ENCODE measurements at regions not wholly inside any gene's neighbourhood (a gene's known extent, or its start where the extent isn't known, plus 50 kb on each side); places are given as distances from the start of the nearest gene placed in this dataset.
"Not testable (repeated sequence)": the region's sequence is repeated elsewhere in the genome, so short reads cannot be mapped to it uniquely, and the experiment has no call there.

- Histone ChIP-seq H3F3A (ENCODE audit: insufficient read depth) (no peaks in the 10 kb centered on the region), H3K27me3 (ENCODE audit: low read length) (no peaks in the 10 kb centered on the region), H4K20me1 (ENCODE audit: low read depth, low read length) (no peaks in the 10 kb centered on the region), H3K4me2 (ENCODE audit: low read depth, low read length, poor library complexity, severe bottlenecking) (no peak overlapping the region), H3K9ac (ENCODE audit: low read length) (no peak overlapping the region), H3K9me3 (ENCODE audit: insufficient read depth, low read length) (no peaks in the 10 kb centered on the region), H3K79me2 (ENCODE audit: insufficient read depth, low read length) (no peaks in the 10 kb centered on the region), H2AFZ (ENCODE audit: low read depth, low read length, severe bottlenecking) (no peak overlapping the region), H3K36me3 (ENCODE audit: low read length) (no peaks in the 10 kb centered on the region), H3K4me3 (ENCODE audit: insufficient read depth, low read length, poor library complexity, severe bottlenecking) (no peak overlapping the region), H3K27ac (ENCODE audit: low read depth, low read length) (no peak overlapping the region), H3K9me2 (replicated peaks; ENCODE audit: insufficient read depth, low read length) (no peaks in the 10 kb centered on the region)
- TF ChIP-seq EZH2phosphoT487 (conservative IDR thresholded peaks at IDR 0.05; ENCODE audit: low read length) (no peak), CTCF (IDR thresholded peaks at IDR 0.05; ENCODE audit: insufficient read depth, low read length, poor library complexity, severe bottlenecking) (no peak)
Observed at GRCh38 chr10:89992575-89992974, 291.2 kb downstream of the KIF20B start.

GRCh38 chr10:90007226-90007625 is 305.8 kb downstream of the KIF20B start:
- H3K4me3 ChIP-seq (ENCODE audit: insufficient read depth, low read length, poor library complexity, severe bottlenecking): no peak overlapping the region
- H4K20me1 ChIP-seq (ENCODE audit: low read depth, low read length): no peaks in the 10 kb centered on the region
- H3K9me3 ChIP-seq (ENCODE audit: insufficient read depth, low read length): no peaks in the 10 kb centered on the region
- no peak for TF ChIP-seq EZH2phosphoT487 (conservative IDR thresholded peaks at IDR 0.05; ENCODE audit: low read length)
- no peak for TF ChIP-seq CTCF (IDR thresholded peaks at IDR 0.05; ENCODE audit: insufficient read depth, low read length, poor library complexity, severe bottlenecking)
- H2AFZ ChIP-seq (ENCODE audit: low read depth, low read length, severe bottlenecking): no peak overlapping the region
- no peak overlapping the region for H3K4me2 ChIP-seq (ENCODE audit: low read depth, low read length, poor library complexity, severe bottlenecking)
- no peaks in the 10 kb centered on the region for H3K9me2 ChIP-seq (replicated peaks; ENCODE audit: insufficient read depth, low read length)
- H3K27me3 ChIP-seq (ENCODE audit: low read length): no peaks in the 10 kb centered on the region
- H3K36me3 ChIP-seq (ENCODE audit: low read length): no peaks in the 10 kb centered on the region
- no peaks in the 10 kb centered on the region for H3K79me2 ChIP-seq (ENCODE audit: insufficient read depth, low read length)
- H3F3A ChIP-seq (ENCODE audit: insufficient read depth): no peaks in the 10 kb centered on the region
- H3K27ac ChIP-seq (ENCODE audit: low read depth, low read length): no peak overlapping the region
- no peak overlapping the region for H3K9ac ChIP-seq (ENCODE audit: low read length)

GRCh38 chr10:90011281-90011680 is 309.9 kb downstream of the KIF20B start:
- H3K4me2 ChIP-seq (ENCODE audit: low read depth, low read length, poor library complexity, severe bottlenecking); H3K4me3 ChIP-seq (ENCODE audit: insufficient read depth, low read length, poor library complexity, severe bottlenecking); H3K36me3 ChIP-seq (ENCODE audit: low read length); H3K27me3 ChIP-seq (ENCODE audit: low read length); H3K9ac ChIP-seq (ENCODE audit: low read length); H3K79me2 ChIP-seq (ENCODE audit: insufficient read depth, low read length); H3F3A ChIP-seq (ENCODE audit: insufficient read depth); H4K20me1 ChIP-seq (ENCODE audit: low read depth, low read length); H3K27ac ChIP-seq (ENCODE audit: low read depth, low read length); H3K9me2 ChIP-seq (replicated peaks; ENCODE audit: insufficient read depth, low read length); H3K9me3 ChIP-seq (ENCODE audit: insufficient read depth, low read length); H2AFZ ChIP-seq (ENCODE audit: low read depth, low read length, severe bottlenecking): not testable (repeated sequence)

GRCh38 chr10:90018819-90019218 is 317.4 kb downstream of the KIF20B start:
- Histone ChIP-seq H4K20me1 (ENCODE audit: low read depth, low read length) (no peaks in the 10 kb centered on the region), H3K9ac (ENCODE audit: low read length) (no peak overlapping the region), H3K4me2 (ENCODE audit: low read depth, low read length, poor library complexity, severe bottlenecking) (no peak overlapping the region), H3K36me3 (ENCODE audit: low read length) (no peaks in the 10 kb centered on the region), H3F3A (ENCODE audit: insufficient read depth) (no peaks in the 10 kb centered on the region), H3K9me2 (replicated peaks; ENCODE audit: insufficient read depth, low read length) (no peaks in the 10 kb centered on the region), H3K27ac (ENCODE audit: low read depth, low read length) (no peak overlapping the region), H3K4me3 (ENCODE audit: insufficient read depth, low read length, poor library complexity, severe bottlenecking) (no peak overlapping the region), H3K27me3 (ENCODE audit: low read length) (no peaks in the 10 kb centered on the region), H3K79me2 (ENCODE audit: insufficient read depth, low read length) (no peaks in the 10 kb centered on the region), H3K9me3 (ENCODE audit: insufficient read depth, low read length) (no peaks in the 10 kb centered on the region), H2AFZ (ENCODE audit: low read depth, low read length, severe bottlenecking) (no peak overlapping the region)
- TF ChIP-seq EZH2phosphoT487 (conservative IDR thresholded peaks at IDR 0.05; ENCODE audit: low read length) (no peak), CTCF (IDR thresholded peaks at IDR 0.05; ENCODE audit: insufficient read depth, low read length, poor library complexity, severe bottlenecking) (no peak)

Measured in SU-DHL-6 (cell line).